ENCODE measurements at regions not wholly inside any gene's neighbourhood (a gene's known extent, or its start where the extent isn't known, plus 50 kb on each side); places are given as distances from the start of the nearest gene placed in this dataset.

DNA sequence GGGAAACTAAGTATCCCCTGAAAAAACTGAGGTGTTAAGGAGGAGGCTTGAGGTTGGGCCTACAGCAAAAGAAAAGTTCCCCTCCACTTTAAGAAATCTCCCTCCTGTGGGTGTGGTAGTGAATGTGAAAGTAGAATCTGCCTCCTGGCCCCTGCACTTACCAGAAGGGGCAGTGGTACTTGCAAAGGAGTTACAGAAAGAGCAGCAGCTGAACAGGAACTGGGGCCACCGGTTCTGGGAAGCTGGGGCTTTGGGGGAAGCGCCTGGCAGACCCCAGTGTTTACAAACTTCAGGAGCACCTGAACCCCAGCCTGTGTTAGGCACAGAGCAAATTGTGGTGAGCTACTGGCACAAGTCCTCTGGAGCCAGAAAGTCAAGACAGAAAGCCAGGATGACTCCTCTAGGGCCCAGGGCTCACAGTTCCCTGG, 250.2 kb upstream of the FGGY start:
- no peaks in the 10 kb centered on the region for H3K27me3 ChIP-seq (ENCODE audit: insufficient read depth, low read length, poor library complexity, severe bottlenecking)
- no peak for TF ChIP-seq EZH2phosphoT487 (IDR thresholded peaks at IDR 0.05; ENCODE audit: borderline replicate concordance)
- TF ChIP-seq, protein P1, sequence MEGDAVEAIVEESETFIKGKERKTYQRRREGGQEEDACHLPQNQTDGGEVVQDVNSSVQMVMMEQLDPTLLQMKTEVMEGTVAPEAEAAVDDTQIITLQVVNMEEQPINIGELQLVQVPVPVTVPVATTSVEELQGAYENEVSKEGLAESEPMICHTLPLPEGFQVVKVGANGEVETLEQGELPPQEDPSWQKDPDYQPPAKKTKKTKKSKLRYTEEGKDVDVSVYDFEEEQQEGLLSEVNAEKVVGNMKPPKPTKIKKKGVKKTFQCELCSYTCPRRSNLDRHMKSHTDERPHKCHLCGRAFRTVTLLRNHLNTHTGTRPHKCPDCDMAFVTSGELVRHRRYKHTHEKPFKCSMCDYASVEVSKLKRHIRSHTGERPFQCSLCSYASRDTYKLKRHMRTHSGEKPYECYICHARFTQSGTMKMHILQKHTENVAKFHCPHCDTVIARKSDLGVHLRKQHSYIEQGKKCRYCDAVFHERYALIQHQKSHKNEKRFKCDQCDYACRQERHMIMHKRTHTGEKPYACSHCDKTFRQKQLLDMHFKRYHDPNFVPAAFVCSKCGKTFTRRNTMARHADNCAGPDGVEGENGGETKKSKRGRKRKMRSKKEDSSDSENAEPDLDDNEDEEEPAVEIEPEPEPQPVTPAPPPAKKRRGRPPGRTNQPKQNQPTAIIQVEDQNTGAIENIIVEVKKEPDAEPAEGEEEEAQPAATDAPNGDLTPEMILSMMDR (conservative IDR thresholded peaks at IDR 0.05; ENCODE audit: low read length) = peak; percentile 43
- H3K4me1 ChIP-seq (ENCODE audit: insufficient read depth, low read length, poor library complexity, severe bottlenecking) = peaks cover 18% of the 10 kb centered on the region
- H3K4me3 ChIP-seq (ENCODE audit: low read length, poor library complexity, severe bottlenecking) = no peak overlapping the region
- no peaks in the 10 kb centered on the region for H4K20me1 ChIP-seq (ENCODE audit: insufficient read depth, low read length, poor library complexity, severe bottlenecking)
- H3K79me2 ChIP-seq (ENCODE audit: insufficient read depth, low read length) = no peaks in the 10 kb centered on the region
- H3K9ac ChIP-seq (ENCODE audit: low read depth, low read length, poor library complexity, severe bottlenecking) = no peak overlapping the region
- no peaks in the 10 kb centered on the region for H3K9me2 ChIP-seq (replicated peaks; ENCODE audit: low read depth, low read length)
- H2AFZ ChIP-seq (ENCODE audit: low read length) = 0 out of 2 replicates have a peak overlapping the region, but pooled peaks have one; percentile 30
- no peaks in the 10 kb centered on the region for H3K36me3 ChIP-seq (ENCODE audit: insufficient read depth, low read length)
- H3K9me3 ChIP-seq (ENCODE audit: insufficient read depth, low read depth, low read length) = no peaks in the 10 kb centered on the region
- H3F3A ChIP-seq (ENCODE audit: low read depth) = no peaks in the 10 kb centered on the region
- H3K4me2 ChIP-seq (ENCODE audit: low read depth, low read length, poor library complexity, severe bottlenecking) = no peak overlapping the region

DNA sequence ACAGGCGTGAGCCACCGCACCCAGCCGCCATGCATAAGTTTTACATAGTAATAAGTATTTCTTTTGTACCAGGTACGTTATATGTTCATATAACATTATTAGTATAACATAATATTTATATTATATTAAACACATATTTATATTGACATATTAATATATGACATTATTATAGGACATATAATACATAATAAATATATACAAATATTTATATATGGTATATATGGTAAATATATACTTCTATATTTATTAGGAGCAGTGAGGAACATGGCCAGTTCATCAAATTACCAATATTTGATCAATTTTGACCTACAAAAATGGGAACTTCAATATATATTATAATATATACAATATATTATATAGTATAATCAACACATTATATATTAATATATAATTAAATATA, 245.9 kb upstream of the FGGY start:
- no peak for TF ChIP-seq EZH2phosphoT487 (IDR thresholded peaks at IDR 0.05; ENCODE audit: borderline replicate concordance)
- TF ChIP-seq, protein P1 (conservative IDR thresholded peaks at IDR 0.05; ENCODE audit: low read length) = no peak
- no peaks in the 10 kb centered on the region for H3K36me3 ChIP-seq (ENCODE audit: insufficient read depth, low read length)

DNA sequence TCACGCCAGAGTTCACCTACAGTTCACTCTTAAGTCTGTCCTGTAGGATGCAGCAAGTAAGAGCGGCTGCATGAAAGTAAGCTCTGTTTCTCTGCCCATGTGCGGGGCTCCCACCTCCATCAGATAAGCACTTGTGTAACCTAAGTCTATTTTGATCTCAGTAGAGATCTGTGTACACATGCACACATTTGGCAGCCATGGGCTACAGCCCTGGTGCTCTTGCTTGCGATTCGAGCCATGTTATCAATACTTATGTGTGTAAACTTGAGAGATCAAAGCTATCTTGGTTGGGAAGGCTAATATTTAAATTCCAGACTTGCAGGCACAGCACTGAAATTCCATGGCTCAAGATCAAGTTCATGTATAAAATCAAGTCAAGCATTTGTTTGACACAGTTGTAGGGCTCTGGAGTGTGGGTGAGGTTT, 244.7 kb upstream of the FGGY start:
- H3K4me2 ChIP-seq (ENCODE audit: low read depth, low read length, poor library complexity, severe bottlenecking) = no peak overlapping the region
- no peak overlapping the region for H3K9ac ChIP-seq (ENCODE audit: low read depth, low read length, poor library complexity, severe bottlenecking)
- H4K20me1 ChIP-seq (ENCODE audit: insufficient read depth, low read length, poor library complexity, severe bottlenecking) = no peaks in the 10 kb centered on the region
- H3K27me3 ChIP-seq (ENCODE audit: insufficient read depth, low read length, poor library complexity, severe bottlenecking) = no peaks in the 10 kb centered on the region
- H3K79me2 ChIP-seq (ENCODE audit: insufficient read depth, low read length) = no peaks in the 10 kb centered on the region
- TF ChIP-seq EZH2phosphoT487 (IDR thresholded peaks at IDR 0.05; ENCODE audit: borderline replicate concordance) = no peak
- TF ChIP-seq, protein P1 (conservative IDR thresholded peaks at IDR 0.05; ENCODE audit: low read length) = no peak
- H2AFZ ChIP-seq (ENCODE audit: low read length) = no peak overlapping the region
- no peaks in the 10 kb centered on the region for H3K36me3 ChIP-seq (ENCODE audit: insufficient read depth, low read length)
- H3K9me2 ChIP-seq (replicated peaks; ENCODE audit: low read depth, low read length) = no peaks in the 10 kb centered on the region
- H3K9me3 ChIP-seq (ENCODE audit: insufficient read depth, low read depth, low read length) = no peaks in the 10 kb centered on the region
- no peaks in the 10 kb centered on the region for H3K4me1 ChIP-seq (ENCODE audit: insufficient read depth, low read length, poor library complexity, severe bottlenecking)
- H3F3A ChIP-seq (ENCODE audit: low read depth) = no peaks in the 10 kb centered on the region
- H3K4me3 ChIP-seq (ENCODE audit: low read length, poor library complexity, severe bottlenecking) = no peak overlapping the region

More for the DNA sequence above, 245.9 kb upstream of the FGGY start:
- peaks cover 3% of the 10 kb centered on the region for H3K4me1 ChIP-seq (ENCODE audit: insufficient read depth, low read length, poor library complexity, severe bottlenecking)
- H4K20me1 ChIP-seq (ENCODE audit: insufficient read depth, low read length, poor library complexity, severe bottlenecking) = no peaks in the 10 kb centered on the region
- no peak overlapping the region for H3K9ac ChIP-seq (ENCODE audit: low read depth, low read length, poor library complexity, severe bottlenecking)
- no peak overlapping the region for H3K4me2 ChIP-seq (ENCODE audit: low read depth, low read length, poor library complexity, severe bottlenecking)
- H2AFZ ChIP-seq (ENCODE audit: low read length) = no peak overlapping the region
- no peaks in the 10 kb centered on the region for H3K9me3 ChIP-seq (ENCODE audit: insufficient read depth, low read depth, low read length)
- H3K79me2 ChIP-seq (ENCODE audit: insufficient read depth, low read length) = no peaks in the 10 kb centered on the region
- H3K4me3 ChIP-seq (ENCODE audit: low read length, poor library complexity, severe bottlenecking) = no peak overlapping the region
- no peaks in the 10 kb centered on the region for H3K9me2 ChIP-seq (replicated peaks; ENCODE audit: low read depth, low read length)
- H3K27me3 ChIP-seq (ENCODE audit: insufficient read depth, low read length, poor library complexity, severe bottlenecking) = no peaks in the 10 kb centered on the region
- no peaks in the 10 kb centered on the region for H3F3A ChIP-seq (ENCODE audit: low read depth)

Data from Loucy (cell line).